Urinary bladder (tissue), 3 donors: ENCODE measurements at regions not wholly inside any gene's neighbourhood (a gene's known extent, or its start where the extent isn't known, plus 50 kb on each side); places are given as distances from the start of the nearest gene placed in this dataset.

Experiments
- DNase-seq: peaks from one replicate; pipeline ENCODE4 v3.0.0-alpha.2; 2015; ENCODE audit errors: extremely low spot score
- H3K27ac ChIP-seq: one replicate; pipeline ENCODE4 v1.5.1; 2013; ENCODE audit warnings: low read depth, mild to moderate bottlenecking, moderate library complexity
- H3K36me3 ChIP-seq: one replicate; pipeline ENCODE4 v1.6.1; 2013; ENCODE audit warnings: mild to moderate bottlenecking, moderate library complexity; ENCODE audit not compliant: insufficient read depth
- H3K4me1 ChIP-seq: one replicate; pipeline ENCODE4 v1.6.1; 2013; ENCODE audit warnings: mild to moderate bottlenecking, moderate library complexity; ENCODE audit not compliant: insufficient read depth
- H3K4me3 ChIP-seq: one replicate; pipeline ENCODE4 v1.5.1; 2013; ENCODE audit warnings: low read depth, low read length
- WGBS: extraction: QIAGEN DNeasy Blood & Tissue Kit; methylation state at CpG from one replicate; pipeline ENCODE4 v1.1.7; 2013; 5-methylcytosine and 5-hydroxymethylcytosine counted together
- donor health status: healthy with polysubstance abuse.
- donor health status: healthy.

GRCh38 chr6:95365454-95365853, 211.9 kb upstream of the MANEA start:
- H3K4me1 ChIP-seq = no peaks in the 10 kb centered on the region
- no peaks in the 10 kb centered on the region for H3K36me3 ChIP-seq
- WGBS = 30% methylated on average over 2 of the region's 2 CpGs
- H3K27ac ChIP-seq = no peak overlapping the region
- DNase-seq = no peak
- no peak overlapping the region for H3K4me3 ChIP-seq

- Histone ChIP-seq H3K4me1 (no peaks in the 10 kb centered on the region), H3K36me3 (no peaks in the 10 kb centered on the region), H3K4me3 (no peak overlapping the region), H3K27ac (no peak overlapping the region)
- no peak for DNase-seq
- 52% methylated on average over 4 of the region's 4 CpGs for WGBS
Measured at GRCh38 chr6:95366414-95366813, 210.9 kb upstream of the MANEA start.

- 91% methylated on average over 2 of the region's 2 CpGs for WGBS
- no peaks in the 10 kb centered on the region for H3K4me1 ChIP-seq
- DNase-seq = no peak
- H3K36me3 ChIP-seq = no peaks in the 10 kb centered on the region
- H3K4me3 ChIP-seq = no peak overlapping the region
- no peak overlapping the region for H3K27ac ChIP-seq
Measured at GRCh38 chr6:95383878-95384277, 193.5 kb upstream of the MANEA start.

GRCh38 chr6:95384988-95385387, 192.3 kb upstream of the MANEA start:
- H3K27ac ChIP-seq = no peak overlapping the region
- no peak for DNase-seq
- no peak overlapping the region for H3K4me3 ChIP-seq
- 92% methylated on average over 7 of the region's 7 CpGs for WGBS
- no peaks in the 10 kb centered on the region for H3K36me3 ChIP-seq
- H3K4me1 ChIP-seq = no peaks in the 10 kb centered on the region

- Histone ChIP-seq H3K27ac (no peak overlapping the region), H3K36me3 (no peaks in the 10 kb centered on the region), H3K4me1 (no peaks in the 10 kb centered on the region), H3K4me3 (no peak overlapping the region)
- no peak for DNase-seq
Measured at GRCh38 chr6:95387845-95388244, 189.5 kb upstream of the MANEA start.

- Histone ChIP-seq H3K4me1 (no peaks in the 10 kb centered on the region), H3K36me3 (no peaks in the 10 kb centered on the region), H3K4me3 (no peak overlapping the region), H3K27ac (no peak overlapping the region)
- no peak for DNase-seq
- 89% methylated on average over 2 of the region's 2 CpGs for WGBS
Measured at GRCh38 chr6:95404777-95405176, 172.6 kb upstream of the MANEA start.

GRCh38 chr6:95408111-95408510, 169.2 kb upstream of the MANEA start:
- WGBS = 35% methylated on average over 1 of the region's 1 CpG
- Histone ChIP-seq H3K4me1 (no peaks in the 10 kb centered on the region), H3K36me3 (no peaks in the 10 kb centered on the region), H3K27ac (no peak overlapping the region), H3K4me3 (no peak overlapping the region)
- DNase-seq = no peak

GRCh38 chr6:95410168-95410567, 167.2 kb upstream of the MANEA start:
- H3K4me3 ChIP-seq = no peak overlapping the region
- no peak overlapping the region for H3K27ac ChIP-seq
- DNase-seq = no peak
- H3K4me1 ChIP-seq = no peaks in the 10 kb centered on the region
- 64% methylated on average over 3 of the region's 3 CpGs for WGBS
- no peaks in the 10 kb centered on the region for H3K36me3 ChIP-seq

GRCh38 chr6:95413789-95414188, 163.5 kb upstream of the MANEA start:
- no peak for DNase-seq
- H3K4me3 ChIP-seq = no peak overlapping the region
- 61% methylated on average over 2 of the region's 2 CpGs for WGBS
- H3K36me3 ChIP-seq = no peaks in the 10 kb centered on the region
- H3K27ac ChIP-seq = no peak overlapping the region
- H3K4me1 ChIP-seq = no peaks in the 10 kb centered on the region

- DNase-seq = no peak
- Histone ChIP-seq H3K4me1 (no peaks in the 10 kb centered on the region), H3K4me3 (no peak overlapping the region), H3K27ac (no peak overlapping the region), H3K36me3 (no peaks in the 10 kb centered on the region)
- 1% methylated on average over 1 of the region's 1 CpG for WGBS
Measured at GRCh38 chr6:95417856-95418255, 159.5 kb upstream of the MANEA start.

- DNase-seq = no peak
- Histone ChIP-seq H3K4me3 (no peak overlapping the region), H3K36me3 (no peaks in the 10 kb centered on the region), H3K27ac (no peak overlapping the region), H3K4me1 (no peaks in the 10 kb centered on the region)
Measured at GRCh38 chr6:95420792-95421191, 156.5 kb upstream of the MANEA start.

GRCh38 chr6:95423331-95423730, 154.0 kb upstream of the MANEA start:
- Histone ChIP-seq H3K4me3 (no peak overlapping the region), H3K27ac (no peak overlapping the region), H3K4me1 (no peaks in the 10 kb centered on the region), H3K36me3 (no peaks in the 10 kb centered on the region)
- DNase-seq = no peak
- 72% methylated on average over 1 of the region's 1 CpG for WGBS

GRCh38 chr6:95431637-95432228, 145.6 kb upstream of the MANEA start:
- no peak overlapping the region for H3K4me3 ChIP-seq
- no peaks in the 10 kb centered on the region for H3K36me3 ChIP-seq
- no peak overlapping the region for H3K27ac ChIP-seq
- no peaks in the 10 kb centered on the region for H3K4me1 ChIP-seq
- peak; percentile 17 for DNase-seq
- WGBS = 45% methylated on average over 2 of the region's 2 CpGs

GRCh38 chr6:95439741-95440140, 137.6 kb upstream of the MANEA start:
- 92% methylated on average over 2 of the region's 2 CpGs for WGBS
- no peaks in the 10 kb centered on the region for H3K4me1 ChIP-seq
- no peaks in the 10 kb centered on the region for H3K36me3 ChIP-seq
- H3K4me3 ChIP-seq = no peak overlapping the region
- no peak for DNase-seq
- no peak overlapping the region for H3K27ac ChIP-seq

GRCh38 chr6:95448208-95448607, 129.1 kb upstream of the MANEA start:
- no peak for DNase-seq
- WGBS = 77% methylated on average over 4 of the region's 4 CpGs
- Histone ChIP-seq H3K36me3 (no peaks in the 10 kb centered on the region), H3K27ac (no peak overlapping the region), H3K4me1 (no peaks in the 10 kb centered on the region), H3K4me3 (no peak overlapping the region)
